K562 (cell line): ENCODE measurements at regions not wholly inside any gene's neighbourhood (a gene's known extent, or its start where the extent isn't known, plus 50 kb on each side); places are given as distances from the start of the nearest gene placed in this dataset.

Source experiments
- CBX3 ChIP-seq, 2 experiments: IDR thresholded peaks; 1 replicate in 1 of 2; 2 replicates in 1 of 2; pipeline ENCODE4 v1.6.1; 2012; ENCODE audit warnings: inconsistent platforms in 2 of 2, low read length in 2 of 2, borderline replicate concordance in 1 of 2, control low read depth in 1 of 2
- CTCF ChIP-seq, 3 experiments: IDR thresholded peaks in 2 of 3; conservative IDR thresholded peaks in 1 of 3; 2 replicates each; pipeline ENCODE4 v1.5.1; 2011 to 2012; ENCODE audit warnings: low read length in 3 of 3, mild to moderate bottlenecking in 3 of 3, control low read depth in 2 of 3, improper control_type of control experiment in 1 of 3, inconsistent platforms in 1 of 3, low read depth in 1 of 3, mixed read lengths in 1 of 3, moderate library complexity in 1 of 3; ENCODE audit not compliant: insufficient read depth in 2 of 3
- EP300 ChIP-seq: IDR thresholded peaks from 2 replicates; pipeline ENCODE4 v1.6.1; 2012; ENCODE audit warnings: low read length, improper control_type of control experiment
- FOS ChIP-seq: IDR thresholded peaks from 3 replicates; pipeline ENCODE4 v1.6.1; 2011; ENCODE audit not compliant: insufficient read length; ENCODE audit errors: extremely low read depth
- IFI16 ChIP-seq: fragments of 250-450 bp; sonication (Bioruptor Pico); IDR thresholded peaks from 2 replicates; pipeline ENCODE4 v2.1.2; 2022; ENCODE audit warnings: mild to moderate bottlenecking, inconsistent platforms
- MAX ChIP-seq: sonication (generic); formaldehyde crosslinking; IDR thresholded peaks from 2 replicates; pipeline ENCODE4 v1.9.0; 2022; ENCODE audit warnings: mild to moderate bottlenecking, missing genetic modification reagents
- MTA3 ChIP-seq: fragments of 450-650 bp; formaldehyde crosslinking; IDR thresholded peaks from 2 replicates; pipeline ENCODE4 v1.6.1; 2017; ENCODE audit warnings: mild to moderate bottlenecking, borderline replicate concordance
- OTX1 ChIP-seq: fragments of 450-650 bp; formaldehyde crosslinking; IDR thresholded peaks from 2 replicates; pipeline ENCODE4 v1.4.0; 2022; ENCODE audit warnings: mild to moderate bottlenecking
- PHB ChIP-seq: fragments of 250-450 bp; sonication (Bioruptor Pico); IDR thresholded peaks from 2 replicates; pipeline ENCODE4 v1.5.0; 2021
- RBBP5 ChIP-seq: fragments of 200-600 bp; sonication (generic); IDR thresholded peaks from 2 replicates; pipeline ENCODE4 v1.6.1; 2012; ENCODE audit warnings: borderline replicate concordance, mild to moderate bottlenecking, low read length, control low read depth, inconsistent platforms; ENCODE audit not compliant: insufficient read depth, poor library complexity, severe bottlenecking
- RNF2 ChIP-seq: sonication (generic); IDR thresholded peaks from 2 replicates; pipeline ENCODE4 v1.6.1; 2016
- RNF219 ChIP-seq: fragments of 250-450 bp; sonication (Bioruptor Pico); IDR thresholded peaks from 2 replicates; pipeline ENCODE4 v1.5.0; 2022; ENCODE audit warnings: mild to moderate bottlenecking
- ZBTB8A ChIP-seq: fragments of 450-650 bp; IDR thresholded peaks from 2 replicates; pipeline ENCODE4 v1.6.1; 2018; ENCODE audit warnings: mild to moderate bottlenecking, moderate library complexity; ENCODE audit not compliant: partially characterized antibody
- ZNF766 ChIP-seq: fragments of 200-800 bp; sonication (Bioruptor generic); conservative IDR thresholded peaks from 2 replicates; pipeline ENCODE4 v1.6.1; 2016; ENCODE audit warnings: missing genetic modification characterization, missing compliant biosample characterization

- TF ChIP-seq ZNF766 (no peak), PHB (no peak), CTCF (IDR thresholded peaks at IDR 0.05 in 2 of 3, conservative IDR thresholded peaks at IDR 0.05 in 1 of 3; ENCODE audit: insufficient read depth in 2 of 3, low read depth in 1 of 3, low read length in 3 of 3) (no peak), OTX1 (CRISPR knock-in tag) (no peak), EP300 (no peak), CBX3 (IDR thresholded peaks at IDR 0.05; ENCODE audit: borderline replicate concordance in 1 of 2, low read length in 2 of 2) (no peak), RNF219 (no peak), MTA3 (no peak), MAX (CRISPR knock-in tag) (no peak), IFI16 (no peak), FOS (no peak), RNF2 (no peak), RBBP5 (no peak), ZBTB8A (no peak)
These were observed 374.4 kb upstream of the PRICKLE1 start for GRCh38 chr12:42963988-42964387.
